Endothelial cell of umbilical vein (primary cell): ENCODE measurements at regions not wholly inside any gene's neighbourhood (a gene's known extent, or its start where the extent isn't known, plus 50 kb on each side); places are given as distances from the start of the nearest gene placed in this dataset.

Experiments used
- CTCF ChIP-seq, 2 donors: IDR thresholded peaks; 1 replicate in 1 of 2; 2 replicates in 1 of 2; pipeline ENCODE4 v1.5.1; 2011; ENCODE audit warnings: low read length in 2 of 2, mild to moderate bottlenecking in 2 of 2, moderate library complexity in 2 of 2, control low read depth in 1 of 2, inconsistent platforms in 1 of 2, low read depth in 1 of 2; ENCODE audit not compliant: insufficient read depth in 1 of 2; ENCODE audit errors: extremely low read depth in 1 of 2
- EZH2 ChIP-seq: IDR thresholded peaks from 2 replicates; pipeline ENCODE4 v1.6.1; 2012; ENCODE audit warnings: borderline replicate concordance, low read depth, mild to moderate bottlenecking, moderate library complexity, low read length, inconsistent platforms; ENCODE audit not compliant: severe bottlenecking
- MYC ChIP-seq: IDR thresholded peaks from one replicate; pipeline ENCODE4 v1.6.1; 2011; ENCODE audit warnings: mild to moderate bottlenecking, low read depth, low read length
- POLR2A ChIP-seq: IDR thresholded peaks from 2 replicates; pipeline ENCODE4 v1.6.1; 2012; ENCODE audit warnings: low read depth, mild to moderate bottlenecking, control low read depth, low read length
- POLR2AphosphoS5 ChIP-seq: IDR thresholded peaks from 2 replicates; pipeline ENCODE4 v1.6.1; 2012; ENCODE audit warnings: low read depth, mild to moderate bottlenecking, control low read depth, low read length, moderate library complexity; ENCODE audit not compliant: insufficient read depth
- TF ChIP-seq, protein P1 (sequence below): IDR thresholded peaks from 2 replicates; pipeline ENCODE4 v1.6.1; 2011; ENCODE audit not compliant: insufficient read depth, insufficient read length

GRCh38 chr1:200351425-200351824, 58.4 kb downstream of the ZNF281 start:
- TF ChIP-seq EZH2 (no peak), CTCF (IDR thresholded peaks at IDR 0.05; ENCODE audit: extremely low read depth in 1 of 2, insufficient read depth in 1 of 2, low read depth in 1 of 2, low read length in 2 of 2) (no peak), MYC (no peak), POLR2A (no peak), POLR2AphosphoS5 (no peak)
- TF ChIP-seq, protein P1, sequence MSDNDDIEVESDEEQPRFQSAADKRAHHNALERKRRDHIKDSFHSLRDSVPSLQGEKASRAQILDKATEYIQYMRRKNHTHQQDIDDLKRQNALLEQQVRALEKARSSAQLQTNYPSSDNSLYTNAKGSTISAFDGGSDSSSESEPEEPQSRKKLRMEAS = no peak
